ENCODE measurements at regions not wholly inside any gene's neighbourhood (a gene's known extent, or its start where the extent isn't known, plus 50 kb on each side); places are given as distances from the start of the nearest gene placed in this dataset.

- no peak overlapping the region for H3K4me3 ChIP-seq (ENCODE audit: low read depth in 1 of 3, low read length in 3 of 3)
- no peaks in the 10 kb centered on the region for H3K27me3 ChIP-seq (ENCODE audit: control insufficient read depth in 3 of 3, insufficient read depth in 3 of 3, low read length in 3 of 3)
- 69 to 96% (median 91%) methylated on average over 1 of the region's 1 CpG for WGBS, 3 donors
- no peak for DNase-seq
- peaks cover 0 to 26% of the 10 kb centered on the region in 2 donors for H3K9me3 ChIP-seq (ENCODE audit: control insufficient read depth in 2 of 2, insufficient read depth in 1 of 2, low read depth in 1 of 2, low read length in 1 of 2)
- no peak for FAIRE-seq
- no peak overlapping the region for H3K27ac ChIP-seq (ENCODE audit: low read depth in 1 of 3, low read length in 2 of 3)
- no peaks in the 10 kb centered on the region for H3K36me3 ChIP-seq (ENCODE audit: control insufficient read depth in 3 of 3, insufficient read depth in 2 of 3, low read depth in 1 of 3, low read length in 3 of 3)
- H3K4me1 ChIP-seq (ENCODE audit: control insufficient read depth in 3 of 3, insufficient read depth in 2 of 3, low read depth in 1 of 3, low read length in 2 of 3), result no peaks in the 10 kb centered on the region
These were observed 117.0 kb upstream of the FAM3C start for GRCh38 chr7:121513105-121513504.

- 87 to 94% (median 90%) methylated on average over 5 of the region's 5 CpGs for WGBS, 3 donors
- no peak overlapping the region for H3K27ac ChIP-seq (ENCODE audit: low read depth in 1 of 3, low read length in 2 of 3)
- FAIRE-seq, result no peak
- no peaks in the 10 kb centered on the region for H3K27me3 ChIP-seq (ENCODE audit: control insufficient read depth in 3 of 3, insufficient read depth in 3 of 3, low read length in 3 of 3)
- no peak for DNase-seq
- H3K4me1 ChIP-seq (ENCODE audit: control insufficient read depth in 3 of 3, insufficient read depth in 2 of 3, low read depth in 1 of 3, low read length in 2 of 3), result no peaks in the 10 kb centered on the region
- no peaks in the 10 kb centered on the region for H3K36me3 ChIP-seq (ENCODE audit: control insufficient read depth in 3 of 3, insufficient read depth in 2 of 3, low read depth in 1 of 3, low read length in 3 of 3)
- no peak overlapping the region for H3K4me3 ChIP-seq (ENCODE audit: low read depth in 1 of 3, low read length in 3 of 3)
- peaks cover 0 to 37% of the 10 kb centered on the region in 2 donors for H3K9me3 ChIP-seq (ENCODE audit: control insufficient read depth in 2 of 2, insufficient read depth in 1 of 2, low read depth in 1 of 2, low read length in 1 of 2)
These were observed 114.9 kb upstream of the FAM3C start for GRCh38 chr7:121510858-121511482.

GRCh38 chr7:121510302-121510701 is 114.2 kb upstream of the FAM3C start:
- no peaks in the 10 kb centered on the region for H3K36me3 ChIP-seq (ENCODE audit: control insufficient read depth in 3 of 3, insufficient read depth in 2 of 3, low read depth in 1 of 3, low read length in 3 of 3)
- peaks cover 0 to 44% of the 10 kb centered on the region in 2 donors for H3K9me3 ChIP-seq (ENCODE audit: control insufficient read depth in 2 of 2, insufficient read depth in 1 of 2, low read depth in 1 of 2, low read length in 1 of 2)
- H3K4me3 ChIP-seq (ENCODE audit: low read depth in 1 of 3, low read length in 3 of 3), result no peak overlapping the region
- H3K4me1 ChIP-seq (ENCODE audit: control insufficient read depth in 3 of 3, insufficient read depth in 2 of 3, low read depth in 1 of 3, low read length in 2 of 3), result no peaks in the 10 kb centered on the region
- H3K27me3 ChIP-seq (ENCODE audit: control insufficient read depth in 3 of 3, insufficient read depth in 3 of 3, low read length in 3 of 3), result no peaks in the 10 kb centered on the region
- FAIRE-seq (no peak), DNase-seq (no peak)
- WGBS, 3 donors, result 90 to 96% (median 92%) methylated on average over 2 of the region's 2 CpGs
- no peak overlapping the region for H3K27ac ChIP-seq (ENCODE audit: low read depth in 1 of 3, low read length in 2 of 3)

GRCh38 chr7:121505540-121506182 is 109.6 kb upstream of the FAM3C start:
- H3K27ac ChIP-seq (ENCODE audit: low read depth in 1 of 3, low read length in 2 of 3), result no peak overlapping the region
- WGBS, 3 donors, result 82 to 91% (median 85%) methylated on average over 6 of the region's 6 CpGs
- H3K9me3 ChIP-seq (ENCODE audit: control insufficient read depth in 2 of 2, insufficient read depth in 1 of 2, low read depth in 1 of 2, low read length in 1 of 2), result peaks cover 0 to 48% of the 10 kb centered on the region in 2 donors
- H3K27me3 ChIP-seq (ENCODE audit: control insufficient read depth in 3 of 3, insufficient read depth in 3 of 3, low read length in 3 of 3), result no peaks in the 10 kb centered on the region
- peaks cover 0 to 13% (median 0%) of the 10 kb centered on the region in 3 donors for H3K4me1 ChIP-seq (ENCODE audit: control insufficient read depth in 3 of 3, insufficient read depth in 2 of 3, low read depth in 1 of 3, low read length in 2 of 3)
- no peak for FAIRE-seq
- no peak for DNase-seq
- no peak overlapping the region for H3K4me3 ChIP-seq (ENCODE audit: low read depth in 1 of 3, low read length in 3 of 3)
- H3K36me3 ChIP-seq (ENCODE audit: control insufficient read depth in 3 of 3, insufficient read depth in 2 of 3, low read depth in 1 of 3, low read length in 3 of 3), result no peaks in the 10 kb centered on the region

- 95 to 100% (median 97%) methylated on average over 1 of the region's 1 CpG for WGBS, 3 donors
- H3K9me3 ChIP-seq (ENCODE audit: control insufficient read depth in 2 of 2, insufficient read depth in 1 of 2, low read depth in 1 of 2, low read length in 1 of 2), result peaks cover 0 to 43% of the 10 kb centered on the region in 2 donors
- peaks cover 0 to 16% (median 0%) of the 10 kb centered on the region in 3 donors for H3K4me1 ChIP-seq (ENCODE audit: control insufficient read depth in 3 of 3, insufficient read depth in 2 of 3, low read depth in 1 of 3, low read length in 2 of 3)
- no peak overlapping the region for H3K4me3 ChIP-seq (ENCODE audit: low read depth in 1 of 3, low read length in 3 of 3)
- no peak overlapping the region for H3K27ac ChIP-seq (ENCODE audit: low read depth in 1 of 3, low read length in 2 of 3)
- H3K36me3 ChIP-seq (ENCODE audit: control insufficient read depth in 3 of 3, insufficient read depth in 2 of 3, low read depth in 1 of 3, low read length in 3 of 3), result no peaks in the 10 kb centered on the region
- DNase-seq (no peak), FAIRE-seq (no peak)
- H3K27me3 ChIP-seq (ENCODE audit: control insufficient read depth in 3 of 3, insufficient read depth in 3 of 3, low read length in 3 of 3), result no peaks in the 10 kb centered on the region
These were observed 108.9 kb upstream of the FAM3C start for GRCh38 chr7:121505021-121505420.

- H3K27ac ChIP-seq (ENCODE audit: low read depth in 1 of 3, low read length in 2 of 3), result no peak overlapping the region
- FAIRE-seq (no peak), DNase-seq (no peak)
- peaks cover 0 to 37% of the 10 kb centered on the region in 2 donors for H3K9me3 ChIP-seq (ENCODE audit: control insufficient read depth in 2 of 2, insufficient read depth in 1 of 2, low read depth in 1 of 2, low read length in 1 of 2)
- peaks cover 0 to 17% (median 0%) of the 10 kb centered on the region in 3 donors for H3K4me1 ChIP-seq (ENCODE audit: control insufficient read depth in 3 of 3, insufficient read depth in 2 of 3, low read depth in 1 of 3, low read length in 2 of 3)
- 70 to 79% (median 75%) methylated on average over 4 of the region's 4 CpGs for WGBS, 3 donors
- no peaks in the 10 kb centered on the region for H3K27me3 ChIP-seq (ENCODE audit: control insufficient read depth in 3 of 3, insufficient read depth in 3 of 3, low read length in 3 of 3)
- H3K36me3 ChIP-seq (ENCODE audit: control insufficient read depth in 3 of 3, insufficient read depth in 2 of 3, low read depth in 1 of 3, low read length in 3 of 3), result no peaks in the 10 kb centered on the region
- no peak overlapping the region for H3K4me3 ChIP-seq (ENCODE audit: low read depth in 1 of 3, low read length in 3 of 3)
These were observed 108.4 kb upstream of the FAM3C start for GRCh38 chr7:121504482-121504881.

GRCh38 chr7:121503730-121504129 is 107.6 kb upstream of the FAM3C start:
- H3K27me3 ChIP-seq (ENCODE audit: control insufficient read depth in 3 of 3, insufficient read depth in 3 of 3, low read length in 3 of 3), result no peaks in the 10 kb centered on the region
- no peak for FAIRE-seq
- no peaks in the 10 kb centered on the region for H3K36me3 ChIP-seq (ENCODE audit: control insufficient read depth in 3 of 3, insufficient read depth in 2 of 3, low read depth in 1 of 3, low read length in 3 of 3)
- peaks cover 0 to 21% (median 0%) of the 10 kb centered on the region in 3 donors for H3K4me1 ChIP-seq (ENCODE audit: control insufficient read depth in 3 of 3, insufficient read depth in 2 of 3, low read depth in 1 of 3, low read length in 2 of 3)
- no peak overlapping the region for H3K27ac ChIP-seq (ENCODE audit: low read depth in 1 of 3, low read length in 2 of 3)
- no peak overlapping the region for H3K4me3 ChIP-seq (ENCODE audit: low read depth in 1 of 3, low read length in 3 of 3)
- 91 to 100% (median 93%) methylated on average over 1 of the region's 1 CpG for WGBS, 3 donors
- peaks cover 0 to 34% of the 10 kb centered on the region in 2 donors for H3K9me3 ChIP-seq (ENCODE audit: control insufficient read depth in 2 of 2, insufficient read depth in 1 of 2, low read depth in 1 of 2, low read length in 1 of 2)
- DNase-seq, result no peak

- FAIRE-seq (no peak), DNase-seq (no peak)
- no peaks in the 10 kb centered on the region for H3K36me3 ChIP-seq (ENCODE audit: control insufficient read depth in 3 of 3, insufficient read depth in 2 of 3, low read depth in 1 of 3, low read length in 3 of 3)
- H3K9me3 ChIP-seq (ENCODE audit: control insufficient read depth in 2 of 2, insufficient read depth in 1 of 2, low read depth in 1 of 2, low read length in 1 of 2), result peaks cover 0 to 34% of the 10 kb centered on the region in 2 donors
- H3K27ac ChIP-seq (ENCODE audit: low read depth in 1 of 3, low read length in 2 of 3), result no peak overlapping the region
- no peak overlapping the region for H3K4me3 ChIP-seq (ENCODE audit: low read depth in 1 of 3, low read length in 3 of 3)
- H3K27me3 ChIP-seq (ENCODE audit: control insufficient read depth in 3 of 3, insufficient read depth in 3 of 3, low read length in 3 of 3), result no peaks in the 10 kb centered on the region
- peaks cover 0 to 24% (median 0%) of the 10 kb centered on the region in 3 donors for H3K4me1 ChIP-seq (ENCODE audit: control insufficient read depth in 3 of 3, insufficient read depth in 2 of 3, low read depth in 1 of 3, low read length in 2 of 3)
- 67 to 80% (median 70%) methylated on average over 4 of the region's 4 CpGs for WGBS, 3 donors
These were observed 106.9 kb upstream of the FAM3C start for GRCh38 chr7:121503039-121503438.

All from small intestine (tissue), 7 donors.